ENCODE measurements at regions not wholly inside any gene's neighbourhood (a gene's known extent, or its start where the extent isn't known, plus 50 kb on each side); places are given as distances from the start of the nearest gene placed in this dataset.

GRCh38 chr5:124240732-124241131, 505.7 kb downstream of the ZNF608 start (continued):
- TF ChIP-seq PATZ1 (CRISPR knock-in tag; IDR thresholded peaks at IDR 0.05; ENCODE audit: borderline replicate concordance) (no peak), ZFP3 (CRISPR knock-in tag; IDR thresholded peaks at IDR 0.05) (no peak), ZC3H10 (CRISPR knock-in tag; IDR thresholded peaks at IDR 0.05) (no peak), ZNF565 (CRISPR knock-in tag; conservative IDR thresholded peaks at IDR 0.05; ENCODE audit: low read depth) (no peak), BACH2 (CRISPR knock-in tag; IDR thresholded peaks at IDR 0.05; ENCODE audit: borderline replicate concordance) (no peak), ZNF8 (CRISPR knock-in tag; IDR thresholded peaks at IDR 0.05) (no peak), TOX (CRISPR knock-in tag; IDR thresholded peaks at IDR 0.05; ENCODE audit: borderline replicate concordance) (no peak), ARNTL (CRISPR knock-in tag; IDR thresholded peaks at IDR 0.05; ENCODE audit: borderline replicate concordance, low read depth) (no peak)

- ATAC-seq, result no peak
- TF ChIP-seq ARNTL (CRISPR knock-in tag; IDR thresholded peaks at IDR 0.05; ENCODE audit: borderline replicate concordance, low read depth) (no peak), ZNF565 (CRISPR knock-in tag; conservative IDR thresholded peaks at IDR 0.05; ENCODE audit: low read depth) (peak; percentile 86), ZFP3 (CRISPR knock-in tag; IDR thresholded peaks at IDR 0.05) (no peak), ESRRG (CRISPR knock-in tag; IDR thresholded peaks at IDR 0.05) (no peak), TCF4 (CRISPR knock-in tag; IDR thresholded peaks at IDR 0.05; ENCODE audit: borderline replicate concordance) (no peak)
Measured at GRCh38 chr5:124239572-124239971, 506.9 kb downstream of the ZNF608 start.

GRCh38 chr5:124238350-124238749, 508.1 kb downstream of the ZNF608 start:
- ATAC-seq, result no peak
- TF ChIP-seq RARB (CRISPR knock-in tag; IDR thresholded peaks at IDR 0.05), result no peak
- no peak for TF ChIP-seq ESRRG (CRISPR knock-in tag; IDR thresholded peaks at IDR 0.05)
- no peak for TF ChIP-seq TSHZ2 (CRISPR knock-in tag; IDR thresholded peaks at IDR 0.05)
- no peak for TF ChIP-seq OSR1 (CRISPR knock-in tag; IDR thresholded peaks at IDR 0.05)
- TF ChIP-seq GLIS3 (CRISPR knock-in tag; IDR thresholded peaks at IDR 0.05), result no peak
- TF ChIP-seq ZFP3 (CRISPR knock-in tag; IDR thresholded peaks at IDR 0.05), result no peak
- TF ChIP-seq POU6F1 (CRISPR knock-in tag; IDR thresholded peaks at IDR 0.05; ENCODE audit: borderline replicate concordance, low read depth), result no peak
- TF ChIP-seq ARNTL (CRISPR knock-in tag; IDR thresholded peaks at IDR 0.05; ENCODE audit: borderline replicate concordance, low read depth), result no peak
- no peak for TF ChIP-seq CSRNP3 (CRISPR knock-in tag; IDR thresholded peaks at IDR 0.05)
- no peak for TF ChIP-seq PATZ1 (CRISPR knock-in tag; IDR thresholded peaks at IDR 0.05; ENCODE audit: borderline replicate concordance)

- no peak for ATAC-seq
- TF ChIP-seq ZFP3 (CRISPR knock-in tag; IDR thresholded peaks at IDR 0.05), result no peak
- TF ChIP-seq ZC3H10 (CRISPR knock-in tag; IDR thresholded peaks at IDR 0.05), result no peak
- TF ChIP-seq TOX (CRISPR knock-in tag; IDR thresholded peaks at IDR 0.05; ENCODE audit: borderline replicate concordance), result no peak
- no peak for TF ChIP-seq ESRRG (CRISPR knock-in tag; IDR thresholded peaks at IDR 0.05)
- no peak for TF ChIP-seq ZNF565 (CRISPR knock-in tag; conservative IDR thresholded peaks at IDR 0.05; ENCODE audit: low read depth)
- TF ChIP-seq ZNF8 (CRISPR knock-in tag; IDR thresholded peaks at IDR 0.05), result no peak
- no peak for TF ChIP-seq CSRNP3 (CRISPR knock-in tag; IDR thresholded peaks at IDR 0.05)
- TF ChIP-seq OSR1 (CRISPR knock-in tag; IDR thresholded peaks at IDR 0.05), result no peak
- no peak for TF ChIP-seq RARB (CRISPR knock-in tag; IDR thresholded peaks at IDR 0.05)
- TF ChIP-seq CREB5 (CRISPR knock-in tag; IDR thresholded peaks at IDR 0.05; ENCODE audit: low read depth), result no peak
- TF ChIP-seq ARNTL (CRISPR knock-in tag; IDR thresholded peaks at IDR 0.05; ENCODE audit: borderline replicate concordance, low read depth), result no peak
- no peak for TF ChIP-seq TSHZ2 (CRISPR knock-in tag; IDR thresholded peaks at IDR 0.05)
Measured at GRCh38 chr5:124237206-124237695, 509.2 kb downstream of the ZNF608 start.
